ENCODE measurements at regions not wholly inside any gene's neighbourhood (a gene's known extent, or its start where the extent isn't known, plus 50 kb on each side); places are given as distances from the start of the nearest gene placed in this dataset.

GRCh38 chr5:72662936-72663335, 153.5 kb upstream of the TNPO1 start:
- Histone ChIP-seq H3K9ac (ENCODE audit: low read depth, low read length) (no peak overlapping the region), H3K4me3 (ENCODE audit: low read length) (no peak overlapping the region), H3K4me1 (ENCODE audit: insufficient read depth, low read length) (peaks cover 28% of the 10 kb centered on the region), H3K27me3 (ENCODE audit: insufficient read depth, low read length) (no peaks in the 10 kb centered on the region), H3K36me3 (ENCODE audit: insufficient read depth, low read length) (no peaks in the 10 kb centered on the region), H3K27ac (ENCODE audit: low read depth, low read length) (no peak overlapping the region), H3K9me3 (ENCODE audit: insufficient read depth, low read depth, low read length) (no peaks in the 10 kb centered on the region)
- WGBS, result 81% methylated on average over 7 of the region's 7 CpGs

GRCh38 chr5:72662305-72662704, 154.2 kb upstream of the TNPO1 start:
- peaks cover 28% of the 10 kb centered on the region for H3K4me1 ChIP-seq (ENCODE audit: insufficient read depth, low read length)
- WGBS, result 93% methylated on average over 3 of the region's 3 CpGs
- H3K4me3 ChIP-seq (ENCODE audit: low read length), result no peak overlapping the region
- no peaks in the 10 kb centered on the region for H3K27me3 ChIP-seq (ENCODE audit: insufficient read depth, low read length)
- H3K36me3 ChIP-seq (ENCODE audit: insufficient read depth, low read length), result no peaks in the 10 kb centered on the region
- H3K27ac ChIP-seq (ENCODE audit: low read depth, low read length), result no peak overlapping the region
- no peak overlapping the region for H3K9ac ChIP-seq (ENCODE audit: low read depth, low read length)
- no peaks in the 10 kb centered on the region for H3K9me3 ChIP-seq (ENCODE audit: insufficient read depth, low read depth, low read length)

GRCh38 chr5:72661405-72661804, 154.2 kb upstream of the ZNF366 start:
- Histone ChIP-seq H3K4me1 (ENCODE audit: insufficient read depth, low read length) (peaks cover 28% of the 10 kb centered on the region), H3K27me3 (ENCODE audit: insufficient read depth, low read length) (no peaks in the 10 kb centered on the region), H3K36me3 (ENCODE audit: insufficient read depth, low read length) (no peaks in the 10 kb centered on the region), H3K9ac (ENCODE audit: low read depth, low read length) (no peak overlapping the region), H3K4me3 (ENCODE audit: low read length) (no peak overlapping the region), H3K27ac (ENCODE audit: low read depth, low read length) (no peak overlapping the region), H3K9me3 (ENCODE audit: insufficient read depth, low read depth, low read length) (no peaks in the 10 kb centered on the region)
- WGBS, result 89% methylated on average over 2 of the region's 2 CpGs

DNA sequence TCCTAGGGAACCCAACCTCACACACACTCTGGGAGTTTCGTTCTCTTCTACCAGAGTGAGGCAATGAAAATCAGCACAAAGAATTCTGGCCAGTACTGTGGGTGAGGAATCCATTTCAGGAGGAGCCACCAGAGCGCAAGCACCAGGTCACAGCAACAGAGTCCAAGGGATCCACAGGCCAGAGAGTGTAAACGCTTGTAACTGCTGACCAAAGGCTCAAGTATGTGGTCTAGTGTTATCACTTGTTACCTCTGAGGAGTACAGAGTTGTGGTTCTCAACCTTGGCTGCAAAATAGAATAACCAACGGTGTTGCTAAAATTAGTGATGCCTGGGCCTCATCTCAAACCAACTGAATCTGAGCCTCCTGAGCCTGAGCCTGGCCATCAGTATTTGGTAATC, 152.5 kb upstream of the ZNF366 start:
- H3K27me3 ChIP-seq (ENCODE audit: insufficient read depth, low read length), result no peaks in the 10 kb centered on the region
- no peak overlapping the region for H3K27ac ChIP-seq (ENCODE audit: low read depth, low read length)
- H3K4me1 ChIP-seq (ENCODE audit: insufficient read depth, low read length), result peaks cover 22% of the 10 kb centered on the region
- no peak overlapping the region for H3K4me3 ChIP-seq (ENCODE audit: low read length)
- H3K9me3 ChIP-seq (ENCODE audit: insufficient read depth, low read depth, low read length), result no peaks in the 10 kb centered on the region
- H3K9ac ChIP-seq (ENCODE audit: low read depth, low read length), result no peak overlapping the region
- H3K36me3 ChIP-seq (ENCODE audit: insufficient read depth, low read length), result no peaks in the 10 kb centered on the region
- WGBS, result 95% methylated on average over 4 of the region's 4 CpGs

GRCh38 chr5:72658761-72659540, 151.7 kb upstream of the ZNF366 start:
- no peaks in the 10 kb centered on the region for H3K9me3 ChIP-seq (ENCODE audit: insufficient read depth, low read depth, low read length)
- H3K27ac ChIP-seq (ENCODE audit: low read depth, low read length), result no peak overlapping the region
- no peak overlapping the region for H3K9ac ChIP-seq (ENCODE audit: low read depth, low read length)
- WGBS, result 87% methylated on average over 4 of the region's 4 CpGs
- no peaks in the 10 kb centered on the region for H3K27me3 ChIP-seq (ENCODE audit: insufficient read depth, low read length)
- no peaks in the 10 kb centered on the region for H3K36me3 ChIP-seq (ENCODE audit: insufficient read depth, low read length)
- peaks cover 20% of the 10 kb centered on the region for H3K4me1 ChIP-seq (ENCODE audit: insufficient read depth, low read length)
- H3K4me3 ChIP-seq (ENCODE audit: low read length), result no peak overlapping the region

- Histone ChIP-seq H3K27ac (ENCODE audit: low read depth, low read length) (no peak overlapping the region), H3K27me3 (ENCODE audit: insufficient read depth, low read length) (no peaks in the 10 kb centered on the region), H3K36me3 (ENCODE audit: insufficient read depth, low read length) (no peaks in the 10 kb centered on the region), H3K4me3 (ENCODE audit: low read length) (no peak overlapping the region), H3K4me1 (ENCODE audit: insufficient read depth, low read length) (peaks cover 14% of the 10 kb centered on the region), H3K9me3 (ENCODE audit: insufficient read depth, low read depth, low read length) (no peaks in the 10 kb centered on the region), H3K9ac (ENCODE audit: low read depth, low read length) (no peak overlapping the region)
- 85% methylated on average over 3 of the region's 3 CpGs for WGBS
These were observed 151.0 kb upstream of the ZNF366 start for GRCh38 chr5:72658161-72658560.

- Histone ChIP-seq H3K27me3 (ENCODE audit: insufficient read depth, low read length) (no peaks in the 10 kb centered on the region), H3K9me3 (ENCODE audit: insufficient read depth, low read depth, low read length) (no peaks in the 10 kb centered on the region), H3K4me1 (ENCODE audit: insufficient read depth, low read length) (peaks cover 2% of the 10 kb centered on the region; the same call in 1 of the 2 replicates), H3K36me3 (ENCODE audit: insufficient read depth, low read length) (no peaks in the 10 kb centered on the region), H3K9ac (ENCODE audit: low read depth, low read length) (no peak overlapping the region), H3K4me3 (ENCODE audit: low read length) (no peak overlapping the region), H3K27ac (ENCODE audit: low read depth, low read length) (no peak overlapping the region)
- WGBS, result 100% methylated on average over 1 of the region's 2 CpGs
These were observed 149.7 kb upstream of the ZNF366 start for GRCh38 chr5:72656756-72657513.

DNA sequence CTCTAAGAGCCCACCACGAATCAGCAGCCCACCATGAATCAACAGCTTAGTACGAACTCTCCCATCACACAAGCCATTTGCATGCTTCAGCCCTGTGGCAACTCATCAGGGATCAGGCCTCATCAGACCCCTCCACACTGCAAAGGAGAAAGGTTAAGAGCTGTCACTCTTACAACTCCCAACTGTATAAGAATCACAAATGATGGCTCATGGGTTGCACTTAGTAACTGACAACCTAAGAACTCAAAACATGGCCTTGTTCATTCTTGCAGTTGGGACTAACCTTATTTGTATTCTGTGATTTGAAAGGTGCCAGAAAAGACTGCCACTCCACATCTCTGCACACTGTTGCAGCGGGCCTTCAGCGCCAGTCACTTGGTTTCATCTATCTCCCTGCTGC, 149.1 kb upstream of the ZNF366 start:
- Histone ChIP-seq H3K4me3 (ENCODE audit: low read length) (no peak overlapping the region), H3K4me1 (ENCODE audit: insufficient read depth, low read length) (no peaks in the 10 kb centered on the region; the same call in 1 of the 2 replicates), H3K27me3 (ENCODE audit: insufficient read depth, low read length) (no peaks in the 10 kb centered on the region), H3K36me3 (ENCODE audit: insufficient read depth, low read length) (no peaks in the 10 kb centered on the region), H3K27ac (ENCODE audit: low read depth, low read length) (no peak overlapping the region), H3K9ac (ENCODE audit: low read depth, low read length) (no peak overlapping the region), H3K9me3 (ENCODE audit: insufficient read depth, low read depth, low read length) (no peaks in the 10 kb centered on the region)
- 91% methylated on average over 4 of the region's 4 CpGs for WGBS

- Histone ChIP-seq H3K9ac (ENCODE audit: low read depth, low read length) (no peak overlapping the region), H3K4me1 (ENCODE audit: insufficient read depth, low read length) (peaks cover under 1% of the 10 kb centered on the region; the same call in 1 of the 2 replicates), H3K9me3 (ENCODE audit: insufficient read depth, low read depth, low read length) (no peaks in the 10 kb centered on the region), H3K27me3 (ENCODE audit: insufficient read depth, low read length) (no peaks in the 10 kb centered on the region), H3K27ac (ENCODE audit: low read depth, low read length) (no peak overlapping the region), H3K36me3 (ENCODE audit: insufficient read depth, low read length) (no peaks in the 10 kb centered on the region), H3K4me3 (ENCODE audit: low read length) (no peak overlapping the region)
- WGBS, result 39% methylated on average over 1 of the region's 2 CpGs
These were observed 147.0 kb upstream of the ZNF366 start for GRCh38 chr5:72654231-72654630.

GRCh38 chr5:72653586-72653985, 146.4 kb upstream of the ZNF366 start:
- WGBS, result 87% methylated on average over 2 of the region's 2 CpGs
- no peaks in the 10 kb centered on the region for H3K36me3 ChIP-seq (ENCODE audit: insufficient read depth, low read length)
- H3K4me3 ChIP-seq (ENCODE audit: low read length), result no peak overlapping the region
- H3K27ac ChIP-seq (ENCODE audit: low read depth, low read length), result no peak overlapping the region
- H3K9ac ChIP-seq (ENCODE audit: low read depth, low read length), result no peak overlapping the region
- H3K4me1 ChIP-seq (ENCODE audit: insufficient read depth, low read length), result peaks cover 4% of the 10 kb centered on the region; the same call in 1 of the 2 replicates
- no peaks in the 10 kb centered on the region for H3K9me3 ChIP-seq (ENCODE audit: insufficient read depth, low read depth, low read length)
- no peaks in the 10 kb centered on the region for H3K27me3 ChIP-seq (ENCODE audit: insufficient read depth, low read length)

- no peaks in the 10 kb centered on the region for H3K27me3 ChIP-seq (ENCODE audit: insufficient read depth, low read length)
- no peaks in the 10 kb centered on the region for H3K36me3 ChIP-seq (ENCODE audit: insufficient read depth, low read length)
- peaks cover 4% of the 10 kb centered on the region; the same call in 1 of the 2 replicates for H3K4me1 ChIP-seq (ENCODE audit: insufficient read depth, low read length)
- no peak overlapping the region for H3K27ac ChIP-seq (ENCODE audit: low read depth, low read length)
- H3K9ac ChIP-seq (ENCODE audit: low read depth, low read length), result no peak overlapping the region
- H3K4me3 ChIP-seq (ENCODE audit: low read length), result no peak overlapping the region
- no peaks in the 10 kb centered on the region for H3K9me3 ChIP-seq (ENCODE audit: insufficient read depth, low read depth, low read length)
These were observed 144.6 kb upstream of the ZNF366 start for GRCh38 chr5:72651779-72652178.

Measured in HUES64 (cell line).